ENCODE measurements at regions not wholly inside any gene's neighbourhood (a gene's known extent, or its start where the extent isn't known, plus 50 kb on each side); places are given as distances from the start of the nearest gene placed in this dataset.

GRCh38 chr13:76329866-76330580 is 556.2 kb downstream of the KCTD12 start:
- ChIA-PET CTCF (no interaction called here), POLR2A (no interaction called here)
- TF ChIP-seq CTCF (IDR thresholded peaks at IDR 0.05; ENCODE audit: insufficient read depth, low read length, missing control alignments) = no peak
- DNase-seq (ENCODE audit: low read depth, low spot score) = no peak
- H3K4me3 ChIP-seq (ENCODE audit: low read depth, low read length) = no peak overlapping the region

GRCh38 chr13:76329004-76329403 is 557.2 kb downstream of the KCTD12 start:
- TF ChIP-seq CTCF (IDR thresholded peaks at IDR 0.05; ENCODE audit: insufficient read depth, low read length, missing control alignments) = no peak
- no peak for DNase-seq (ENCODE audit: low read depth, low spot score)
- H3K4me3 ChIP-seq (ENCODE audit: low read depth, low read length) = no peak overlapping the region
- ChIA-PET CTCF (no interaction called here), POLR2A (no interaction called here)

GRCh38 chr13:76326343-76326742 is 559.9 kb downstream of the KCTD12 start:
- POLR2A ChIA-PET = no interaction called here
- CTCF ChIA-PET = no interaction called here
- no peak for DNase-seq (ENCODE audit: low read depth, low spot score)
- H3K4me3 ChIP-seq (ENCODE audit: low read depth, low read length) = no peak overlapping the region
- TF ChIP-seq CTCF (IDR thresholded peaks at IDR 0.05; ENCODE audit: insufficient read depth, low read length, missing control alignments) = no peak

- CTCF ChIA-PET = no interaction called here
- DNase-seq (ENCODE audit: low read depth, low spot score) = no peak
- no peak for TF ChIP-seq CTCF (IDR thresholded peaks at IDR 0.05; ENCODE audit: insufficient read depth, low read length, missing control alignments)
Observed at GRCh38 chr13:76319921-76320320, 566.3 kb downstream of the KCTD12 start.

GRCh38 chr13:76316998-76317527 is 569.1 kb downstream of the KCTD12 start:
- no peak for TF ChIP-seq CTCF (IDR thresholded peaks at IDR 0.05; ENCODE audit: insufficient read depth, low read length, missing control alignments)
- no peak overlapping the region for H3K4me3 ChIP-seq (ENCODE audit: low read depth, low read length)
- no peak for DNase-seq (ENCODE audit: low read depth, low spot score)
- ChIA-PET CTCF (no interaction called here), POLR2A (no interaction called here)

More at GRCh38 chr13:76319921-76320320, 566.3 kb downstream of the KCTD12 start:
- POLR2A ChIA-PET = no interaction called here
- no peak overlapping the region for H3K4me3 ChIP-seq (ENCODE audit: low read depth, low read length)

- CTCF ChIA-PET = no interaction called here
- H3K4me3 ChIP-seq (ENCODE audit: low read depth, low read length) = no peak overlapping the region
- POLR2A ChIA-PET = no interaction called here
- no peak for TF ChIP-seq CTCF (IDR thresholded peaks at IDR 0.05; ENCODE audit: insufficient read depth, low read length, missing control alignments)
- DNase-seq (ENCODE audit: low read depth, low spot score) = no peak
Observed at GRCh38 chr13:76314495-76314894, 571.7 kb downstream of the KCTD12 start.

Measured in AG04449 (cell line).